ENCODE measurements at regions not wholly inside any gene's neighbourhood (a gene's known extent, or its start where the extent isn't known, plus 50 kb on each side); places are given as distances from the start of the nearest gene placed in this dataset.

DNA sequence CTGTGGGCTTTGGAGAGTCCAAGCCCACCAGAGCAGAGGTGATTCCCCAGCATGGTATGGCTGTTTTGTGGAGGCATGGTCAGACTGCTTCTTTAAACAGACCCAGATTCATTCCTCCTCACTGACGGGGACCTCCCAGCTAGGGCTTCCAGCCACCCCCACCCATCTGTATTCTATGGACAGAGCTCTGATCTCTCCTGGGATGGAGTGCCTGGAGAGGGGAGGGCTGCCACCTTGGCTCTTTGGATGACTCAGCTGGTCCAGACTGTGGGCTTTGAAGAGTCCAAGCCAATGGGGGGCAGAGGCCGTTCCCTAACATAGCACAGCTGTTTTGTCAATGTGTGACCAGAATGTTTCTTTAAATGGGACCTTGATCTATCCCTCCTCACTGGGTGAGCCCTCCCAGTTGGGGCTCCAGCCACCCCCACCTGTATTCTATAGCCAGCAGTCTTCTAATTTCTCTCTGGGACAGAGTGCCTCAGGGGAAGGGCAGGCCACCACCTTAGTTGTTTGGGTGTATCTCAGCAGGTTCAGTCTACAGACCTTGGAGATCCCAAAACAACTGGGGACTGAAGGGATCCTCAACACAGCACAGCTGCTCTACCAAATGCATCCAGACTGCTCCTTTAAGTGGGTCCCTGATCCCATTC, 122.0 kb upstream of the OSTN start:
- TF ChIP-seq, protein P1, sequence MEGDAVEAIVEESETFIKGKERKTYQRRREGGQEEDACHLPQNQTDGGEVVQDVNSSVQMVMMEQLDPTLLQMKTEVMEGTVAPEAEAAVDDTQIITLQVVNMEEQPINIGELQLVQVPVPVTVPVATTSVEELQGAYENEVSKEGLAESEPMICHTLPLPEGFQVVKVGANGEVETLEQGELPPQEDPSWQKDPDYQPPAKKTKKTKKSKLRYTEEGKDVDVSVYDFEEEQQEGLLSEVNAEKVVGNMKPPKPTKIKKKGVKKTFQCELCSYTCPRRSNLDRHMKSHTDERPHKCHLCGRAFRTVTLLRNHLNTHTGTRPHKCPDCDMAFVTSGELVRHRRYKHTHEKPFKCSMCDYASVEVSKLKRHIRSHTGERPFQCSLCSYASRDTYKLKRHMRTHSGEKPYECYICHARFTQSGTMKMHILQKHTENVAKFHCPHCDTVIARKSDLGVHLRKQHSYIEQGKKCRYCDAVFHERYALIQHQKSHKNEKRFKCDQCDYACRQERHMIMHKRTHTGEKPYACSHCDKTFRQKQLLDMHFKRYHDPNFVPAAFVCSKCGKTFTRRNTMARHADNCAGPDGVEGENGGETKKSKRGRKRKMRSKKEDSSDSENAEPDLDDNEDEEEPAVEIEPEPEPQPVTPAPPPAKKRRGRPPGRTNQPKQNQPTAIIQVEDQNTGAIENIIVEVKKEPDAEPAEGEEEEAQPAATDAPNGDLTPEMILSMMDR (IDR thresholded peaks at IDR 0.05), result no peak
- TF ChIP-seq POLR2A (IDR thresholded peaks at IDR 0.05), result no peak
